ENCODE measurements at regions not wholly inside any gene's neighbourhood (a gene's known extent, or its start where the extent isn't known, plus 50 kb on each side); places are given as distances from the start of the nearest gene placed in this dataset.

DNA sequence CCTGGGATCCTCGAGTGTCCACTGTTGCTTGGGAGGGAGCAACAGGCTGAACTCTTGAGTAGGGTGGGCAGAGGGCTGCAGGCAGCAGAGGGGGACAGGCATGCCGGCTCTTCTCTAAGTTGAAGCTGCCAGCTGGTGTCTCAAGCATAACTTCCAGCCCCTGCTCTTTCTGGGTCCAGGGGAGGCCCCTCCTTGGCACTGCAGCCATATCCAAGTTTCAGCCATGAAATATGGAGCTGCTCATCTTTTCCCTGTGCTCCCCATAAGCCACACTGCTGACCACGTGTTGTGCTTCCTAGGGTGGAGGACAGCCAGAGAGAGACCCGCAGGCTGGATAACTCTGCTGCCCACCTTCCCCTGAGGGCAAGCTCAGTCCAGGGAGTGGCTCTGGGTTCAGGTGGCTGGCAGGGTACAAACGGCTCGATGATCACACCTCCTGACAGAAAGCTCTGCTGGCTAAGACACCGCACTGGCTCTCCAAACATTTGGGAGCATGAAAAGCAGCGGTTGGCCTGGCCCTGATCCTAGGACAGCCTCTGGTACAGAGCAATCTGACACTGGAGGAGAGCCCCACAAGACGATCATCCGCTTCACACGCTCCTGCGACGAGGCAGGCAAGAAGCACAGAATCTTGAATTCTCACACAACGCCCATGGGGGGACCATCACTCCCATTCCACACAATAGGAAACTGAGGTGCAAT is 79.6 kb downstream of the PITPNM2 start:
- TF ChIP-seq, protein P1, sequence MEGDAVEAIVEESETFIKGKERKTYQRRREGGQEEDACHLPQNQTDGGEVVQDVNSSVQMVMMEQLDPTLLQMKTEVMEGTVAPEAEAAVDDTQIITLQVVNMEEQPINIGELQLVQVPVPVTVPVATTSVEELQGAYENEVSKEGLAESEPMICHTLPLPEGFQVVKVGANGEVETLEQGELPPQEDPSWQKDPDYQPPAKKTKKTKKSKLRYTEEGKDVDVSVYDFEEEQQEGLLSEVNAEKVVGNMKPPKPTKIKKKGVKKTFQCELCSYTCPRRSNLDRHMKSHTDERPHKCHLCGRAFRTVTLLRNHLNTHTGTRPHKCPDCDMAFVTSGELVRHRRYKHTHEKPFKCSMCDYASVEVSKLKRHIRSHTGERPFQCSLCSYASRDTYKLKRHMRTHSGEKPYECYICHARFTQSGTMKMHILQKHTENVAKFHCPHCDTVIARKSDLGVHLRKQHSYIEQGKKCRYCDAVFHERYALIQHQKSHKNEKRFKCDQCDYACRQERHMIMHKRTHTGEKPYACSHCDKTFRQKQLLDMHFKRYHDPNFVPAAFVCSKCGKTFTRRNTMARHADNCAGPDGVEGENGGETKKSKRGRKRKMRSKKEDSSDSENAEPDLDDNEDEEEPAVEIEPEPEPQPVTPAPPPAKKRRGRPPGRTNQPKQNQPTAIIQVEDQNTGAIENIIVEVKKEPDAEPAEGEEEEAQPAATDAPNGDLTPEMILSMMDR (IDR thresholded peaks at IDR 0.05; ENCODE audit: low read depth, low read length): no peak
- Histone ChIP-seq H3K9me3 (no peaks in the 10 kb centered on the region), H3K27me3 (no peaks in the 10 kb centered on the region), H3K4me3 (ENCODE audit: low read depth, low read length) (no peak overlapping the region), H3K4me1 (peaks cover 6% of the 10 kb centered on the region), H3K36me3 (no peaks in the 10 kb centered on the region)
- no peak for DNase-seq

DNA sequence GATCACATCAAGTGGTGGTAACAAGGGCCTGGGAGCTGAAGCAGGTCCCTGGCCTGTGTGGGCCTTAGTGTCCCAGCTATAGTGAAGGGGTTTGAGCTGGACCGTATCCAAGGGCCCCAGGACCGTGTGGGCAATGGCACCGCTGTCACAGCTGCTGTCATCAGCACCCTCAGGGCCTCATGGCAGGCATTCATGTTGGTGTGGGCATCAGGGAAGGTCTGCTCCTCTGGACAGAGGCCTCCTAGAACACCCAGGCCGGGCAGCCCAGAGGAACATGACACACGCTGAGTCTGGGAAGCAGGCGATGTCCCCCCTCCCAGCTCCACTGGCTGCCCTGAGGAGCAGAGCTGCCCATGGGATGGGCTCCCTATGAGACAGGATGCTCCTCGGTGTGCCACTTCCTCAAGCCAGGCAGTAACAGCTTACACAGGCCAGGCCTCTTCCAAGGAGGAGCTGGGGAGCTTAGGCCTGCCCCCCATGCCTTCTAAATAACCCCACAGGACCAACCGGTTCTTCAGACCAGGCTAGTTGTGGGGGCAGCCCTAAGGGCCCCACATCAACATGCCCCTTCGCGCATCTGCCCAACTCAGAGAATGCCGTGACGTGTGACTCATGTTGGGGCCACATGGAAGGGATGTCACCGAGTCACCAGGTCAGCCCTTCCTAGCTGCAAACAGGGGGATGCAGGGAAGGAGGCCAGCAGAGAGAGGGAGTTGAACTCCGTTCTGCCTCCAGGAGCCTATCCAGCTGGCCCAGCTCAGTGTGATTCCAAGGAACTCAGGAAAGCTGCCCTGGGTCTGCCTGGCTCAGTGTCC is 80.4 kb downstream of the PITPNM2 start:
- no peaks in the 10 kb centered on the region for H3K9me3 ChIP-seq
- H3K27me3 ChIP-seq: no peaks in the 10 kb centered on the region
- TF ChIP-seq, protein P1 (IDR thresholded peaks at IDR 0.05; ENCODE audit: low read depth, low read length): no peak
- H3K4me1 ChIP-seq: peaks cover 1% of the 10 kb centered on the region; the same call in 1 of the 2 replicates
- H3K4me3 ChIP-seq (ENCODE audit: low read depth, low read length): no peak overlapping the region
- no peaks in the 10 kb centered on the region for H3K36me3 ChIP-seq
- DNase-seq: no peak

DNA sequence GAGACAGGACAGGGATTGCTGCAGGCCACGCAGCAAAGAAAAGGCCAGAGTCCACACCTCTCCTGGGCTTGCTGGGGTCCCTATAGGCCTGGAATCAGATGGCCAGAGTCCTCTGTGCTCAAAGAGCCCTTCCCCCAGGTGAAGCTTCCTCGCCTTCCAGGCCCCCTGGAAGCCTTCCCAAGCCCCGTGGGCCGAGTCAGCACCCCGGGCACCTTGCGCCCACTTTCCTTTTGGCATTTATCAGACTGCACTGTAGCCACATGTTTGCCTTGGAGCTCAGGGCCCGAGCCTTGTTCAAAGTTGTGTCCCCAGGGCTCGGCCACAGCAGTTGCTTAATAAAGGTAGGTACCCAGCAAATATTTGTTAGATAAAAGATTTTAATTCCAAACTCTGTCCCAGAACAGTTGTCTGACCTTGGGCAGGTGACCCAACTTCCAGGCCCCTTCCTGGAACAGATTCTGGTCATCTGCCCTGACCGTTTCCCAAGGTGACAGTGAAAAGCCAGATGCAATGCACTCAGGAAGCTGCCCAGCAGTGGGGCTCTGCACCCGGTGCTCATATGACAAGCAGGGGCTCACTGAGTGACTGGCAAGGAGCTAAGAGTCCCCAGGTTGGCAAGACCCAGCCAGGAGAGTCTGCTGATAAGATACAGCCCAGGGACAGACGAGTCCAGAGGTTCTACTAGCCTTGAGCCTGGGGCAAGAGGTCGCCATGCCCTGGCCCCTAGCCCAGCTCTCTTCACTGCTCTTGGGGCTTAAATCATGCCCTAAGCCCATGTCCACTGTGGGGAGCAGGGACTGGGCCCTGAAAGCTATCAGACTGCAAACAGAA is 81.2 kb downstream of the PITPNM2 start:
- Histone ChIP-seq H3K36me3 (no peaks in the 10 kb centered on the region), H3K27me3 (no peaks in the 10 kb centered on the region), H3K4me1 (no peaks in the 10 kb centered on the region), H3K9me3 (no peaks in the 10 kb centered on the region), H3K4me3 (ENCODE audit: low read depth, low read length) (no peak overlapping the region)
- DNase-seq: no peak
- TF ChIP-seq, protein P1 (IDR thresholded peaks at IDR 0.05; ENCODE audit: low read depth, low read length): no peak

DNA sequence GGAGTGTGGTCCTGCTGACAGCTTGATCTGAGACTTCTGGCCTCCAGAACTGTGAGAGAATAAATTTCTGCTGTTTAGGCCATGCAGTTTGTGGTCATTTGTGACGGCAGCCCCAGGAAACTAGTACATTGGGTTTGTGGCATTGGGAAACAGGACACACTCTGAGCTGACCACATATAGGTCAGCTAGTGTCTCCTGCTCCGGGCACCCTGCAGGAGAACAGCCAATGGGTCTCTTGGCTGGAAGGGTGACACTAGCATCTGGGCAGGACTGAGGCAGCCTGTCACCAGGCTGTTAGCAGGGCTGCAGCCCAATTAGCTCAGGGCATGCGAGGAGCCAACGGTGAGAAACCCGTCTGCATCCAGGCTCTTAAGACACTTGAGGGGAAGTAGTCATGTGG is 83.2 kb downstream of the PITPNM2 start:
- no peak for DNase-seq
- no peaks in the 10 kb centered on the region for H3K9me3 ChIP-seq
- H3K36me3 ChIP-seq: no peaks in the 10 kb centered on the region
- H3K4me3 ChIP-seq (ENCODE audit: low read depth, low read length): no peak overlapping the region
- peaks cover 10% of the 10 kb centered on the region for H3K4me1 ChIP-seq
- no peaks in the 10 kb centered on the region for H3K27me3 ChIP-seq
- TF ChIP-seq, protein P1 (IDR thresholded peaks at IDR 0.05; ENCODE audit: low read depth, low read length): no peak

DNA sequence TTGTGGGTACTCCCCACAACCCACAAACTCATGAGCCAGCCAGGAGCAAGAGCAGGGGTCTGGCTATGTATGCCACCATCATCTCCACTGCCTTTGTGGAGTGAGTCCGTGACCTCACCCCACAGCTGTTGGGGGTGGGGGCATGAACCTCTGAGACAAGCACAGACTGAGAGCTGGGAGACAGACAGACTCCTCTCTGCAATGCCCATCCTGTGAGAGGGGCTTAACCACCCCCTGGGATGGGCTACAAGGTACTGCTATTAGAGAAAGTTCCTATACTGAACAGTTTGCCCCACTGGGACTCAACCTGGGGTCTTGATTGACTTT is 84.5 kb downstream of the PITPNM2 start:
- Histone ChIP-seq H3K27me3 (no peaks in the 10 kb centered on the region), H3K4me3 (ENCODE audit: low read depth, low read length) (no peak overlapping the region), H3K36me3 (no peaks in the 10 kb centered on the region), H3K4me1 (peaks cover 10% of the 10 kb centered on the region), H3K9me3 (no peaks in the 10 kb centered on the region)
- TF ChIP-seq, protein P1 (IDR thresholded peaks at IDR 0.05; ENCODE audit: low read depth, low read length): no peak
- DNase-seq: no peak

All from BE2C (cell line).